ENCODE measurements at regions not wholly inside any gene's neighbourhood (a gene's known extent, or its start where the extent isn't known, plus 50 kb on each side); places are given as distances from the start of the nearest gene placed in this dataset.
"Not testable (repeated sequence)": the region's sequence is repeated elsewhere in the genome, so short reads cannot be mapped to it uniquely, and the experiment has no call there.

- Histone ChIP-seq H3K9me3 (replicated peaks) (no peaks in the 10 kb centered on the region), H3K4me1 (no peaks in the 10 kb centered on the region), H3K36me3 (no peaks in the 10 kb centered on the region), H3K4me3 (no peak overlapping the region), H3K27me3 (ENCODE audit: low read depth) (peaks cover 2% of the 10 kb centered on the region), H3K27ac (replicated peaks) (no peak overlapping the region)
- no peak for DNase-seq
- intact Hi-C loops (cut with micrococcal nuclease): no loop called here
- TF ChIP-seq CTCF (IDR thresholded peaks at IDR 0.05; ENCODE audit: borderline replicate concordance): no peak
Measured at GRCh38 chr10:34941471-34942357, 126.6 kb upstream of the PARD3 start.

- Histone ChIP-seq H3K36me3 (no peaks in the 10 kb centered on the region), H3K4me1 (no peaks in the 10 kb centered on the region), H3K27me3 (ENCODE audit: low read depth) (no peaks in the 10 kb centered on the region), H3K9me3 (replicated peaks) (no peaks in the 10 kb centered on the region), H3K4me3 (no peak overlapping the region), H3K27ac (replicated peaks) (no peak overlapping the region)
- intact Hi-C loops (cut with micrococcal nuclease): no loop called here
- no peak for DNase-seq
- TF ChIP-seq CTCF (IDR thresholded peaks at IDR 0.05; ENCODE audit: borderline replicate concordance): no peak
Measured at GRCh38 chr10:34940436-34940835, 125.3 kb upstream of the PARD3 start.

- TF ChIP-seq CTCF (IDR thresholded peaks at IDR 0.05; ENCODE audit: borderline replicate concordance): no peak
- no peak overlapping the region for H3K4me3 ChIP-seq
- H3K36me3 ChIP-seq: no peaks in the 10 kb centered on the region
- intact Hi-C loops (cut with micrococcal nuclease): no loop called here
- H3K9me3 ChIP-seq (replicated peaks): no peaks in the 10 kb centered on the region
- no peak for DNase-seq
- H3K27ac ChIP-seq (replicated peaks): no peak overlapping the region
- H3K4me1 ChIP-seq: peaks cover 9% of the 10 kb centered on the region
- H3K27me3 ChIP-seq (ENCODE audit: low read depth): no peaks in the 10 kb centered on the region
Measured at GRCh38 chr10:34938399-34938670, 123.2 kb upstream of the PARD3 start.

- intact Hi-C loops (cut with micrococcal nuclease); H3K36me3 ChIP-seq; H3K9me3 ChIP-seq (replicated peaks); H3K4me3 ChIP-seq; H3K27ac ChIP-seq (replicated peaks); H3K27me3 ChIP-seq (ENCODE audit: low read depth); DNase-seq: not testable (repeated sequence)
- peak; percentile 4 for TF ChIP-seq CTCF (IDR thresholded peaks at IDR 0.05; ENCODE audit: borderline replicate concordance)
- H3K4me1 ChIP-seq: peaks cover 13% of the 10 kb centered on the region
Measured at GRCh38 chr10:34937643-34938398, 122.7 kb upstream of the PARD3 start.

- H3K27ac ChIP-seq (replicated peaks): no peak overlapping the region
- H3K4me1 ChIP-seq: peaks cover 13% of the 10 kb centered on the region
- H3K4me3 ChIP-seq: no peak overlapping the region
- no peak for DNase-seq
- no peak for TF ChIP-seq CTCF (IDR thresholded peaks at IDR 0.05; ENCODE audit: borderline replicate concordance)
- no peaks in the 10 kb centered on the region for H3K36me3 ChIP-seq
- H3K9me3 ChIP-seq (replicated peaks): no peaks in the 10 kb centered on the region
- H3K27me3 ChIP-seq (ENCODE audit: low read depth): no peaks in the 10 kb centered on the region
- intact Hi-C loops (cut with micrococcal nuclease): no loop called here
Measured at GRCh38 chr10:34936061-34936460, 121.0 kb upstream of the PARD3 start.

All from left ventricle myocardium inferior (tissue), 1 donor.